EH (cell line): ENCODE measurements at regions not wholly inside any gene's neighbourhood (a gene's known extent, or its start where the extent isn't known, plus 50 kb on each side); places are given as distances from the start of the nearest gene placed in this dataset.
"Not testable (repeated sequence)": the region's sequence is repeated elsewhere in the genome, so short reads cannot be mapped to it uniquely, and the experiment has no call there.

Source experiments
- DNase-seq: peaks from one replicate; pipeline ENCODE4 v3.0.0-alpha.2; 2015; ENCODE audit warnings: low read depth

DNA sequence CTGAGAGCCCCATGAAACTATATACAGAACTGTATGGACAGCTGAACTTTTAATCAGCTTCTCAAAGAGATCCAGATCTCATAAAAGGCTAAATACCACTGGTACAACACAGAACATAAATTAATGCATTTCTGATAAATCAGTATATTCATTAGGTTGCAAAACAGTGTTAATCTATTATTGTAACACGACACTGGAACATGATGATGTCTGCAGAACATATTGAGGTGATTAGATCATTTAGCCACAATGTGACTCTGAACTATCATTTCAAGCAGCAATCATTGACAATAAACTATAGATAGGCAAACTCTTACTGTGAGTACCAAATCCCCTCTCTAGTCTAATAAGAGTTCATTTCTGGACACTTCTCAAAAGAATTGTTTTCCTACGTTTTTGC is 50.3 kb downstream of the GASK1B start:
- no peak for DNase-seq

DNA sequence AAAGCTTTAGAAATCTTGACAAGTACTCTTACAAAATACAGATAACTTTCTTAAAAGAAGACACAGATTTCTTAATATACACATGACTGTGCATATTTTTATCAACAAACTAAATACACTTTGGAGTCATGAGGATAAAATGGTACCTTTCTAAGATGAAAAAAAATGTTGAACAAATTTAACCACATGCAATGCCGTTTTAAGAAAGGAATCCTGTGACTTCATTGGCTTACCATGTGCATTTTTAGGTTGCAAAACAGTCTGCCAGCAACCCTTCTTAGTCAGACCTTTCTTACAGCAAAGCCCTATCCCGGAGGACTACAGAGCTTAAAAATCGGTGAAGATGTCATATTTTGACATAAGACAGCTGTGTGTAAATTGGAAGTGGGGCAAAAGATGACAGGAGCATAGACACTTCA is 51.7 kb downstream of the GASK1B start:
- DNase-seq: peak; percentile 87

DNA sequence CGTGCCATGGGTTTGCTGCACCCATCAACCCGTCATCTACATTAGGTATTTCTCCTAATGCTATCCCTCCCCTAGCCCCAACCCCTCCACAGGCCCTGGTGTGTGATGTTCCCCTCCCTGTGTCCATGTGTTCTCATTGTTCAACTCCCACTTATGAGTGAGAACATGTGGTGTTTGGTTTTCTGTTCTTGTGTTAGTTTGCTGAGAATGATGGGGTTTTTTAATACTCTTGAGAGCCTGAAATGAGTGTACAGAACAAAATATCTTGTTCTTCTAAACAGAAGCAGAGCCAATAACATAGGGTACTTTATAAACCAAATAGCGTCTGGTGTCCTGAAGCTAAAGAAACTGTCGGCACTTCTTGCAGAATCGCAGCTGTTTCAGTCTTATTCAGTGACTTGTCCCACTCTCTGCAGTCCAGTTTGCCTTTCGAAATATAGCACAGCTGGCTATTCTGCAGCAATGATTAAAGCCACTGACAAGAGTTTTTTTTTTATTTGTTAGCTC is 52.1 kb downstream of the GASK1B start:
- not testable (repeated sequence) for DNase-seq

DNA sequence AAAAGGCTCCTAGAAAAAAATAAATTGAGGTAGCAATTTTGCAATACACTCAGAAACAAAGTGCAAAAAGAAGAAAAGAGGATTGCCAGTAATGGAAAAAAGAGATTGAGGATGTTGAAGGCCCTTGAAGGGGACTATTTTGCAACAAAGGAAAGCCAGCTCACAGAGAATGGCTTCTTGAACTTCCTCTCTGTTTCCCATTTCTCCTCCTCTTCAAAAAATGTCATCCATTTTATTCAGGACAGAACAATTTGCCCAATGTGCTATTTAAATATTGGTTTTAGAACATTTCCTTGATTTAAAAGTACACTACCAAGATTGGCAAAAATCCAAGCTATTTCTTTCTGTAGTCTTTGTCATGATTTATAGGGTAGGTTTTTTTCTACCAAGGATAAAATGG is 60.2 kb downstream of the GASK1B start:
- no peak for DNase-seq

DNA sequence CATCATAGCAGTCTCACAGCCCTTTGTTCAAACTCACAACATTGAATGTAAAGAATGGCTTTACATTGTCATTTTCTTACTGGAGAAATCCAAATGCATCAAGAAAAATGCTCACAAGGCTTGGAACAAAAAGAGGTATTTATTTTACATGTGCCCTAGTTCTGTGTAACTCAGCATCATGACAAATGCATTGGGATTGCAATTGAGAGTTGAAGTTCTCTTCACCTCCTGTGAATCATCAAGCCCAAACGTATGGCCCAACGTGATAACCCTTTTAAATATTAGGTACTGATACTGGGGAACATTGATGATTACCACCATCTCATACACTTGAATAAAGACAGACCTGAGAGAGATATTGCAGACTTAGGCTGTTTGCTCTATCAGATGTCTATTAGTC is 61.6 kb downstream of the GASK1B start:
- DNase-seq: no peak

DNA sequence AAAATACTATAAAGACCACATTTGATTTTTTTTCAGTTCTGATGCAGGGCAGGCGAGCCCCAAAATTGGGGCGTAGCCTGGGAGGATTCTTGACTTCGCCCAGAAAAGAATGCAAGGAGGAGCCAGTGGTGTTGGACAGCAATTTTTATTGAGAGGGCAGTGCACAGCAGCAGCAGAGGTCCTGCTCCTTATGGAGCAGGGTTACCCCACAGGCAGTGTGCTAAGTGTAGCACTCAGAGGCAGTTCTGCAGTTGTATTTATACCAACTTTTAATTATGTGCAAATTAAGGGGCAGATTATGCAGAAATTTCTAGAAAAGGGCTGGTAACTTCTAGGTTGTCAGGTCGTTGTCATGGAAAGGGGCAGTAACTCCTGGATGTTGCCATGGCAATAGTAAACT is 69.9 kb downstream of the GASK1B start:
- DNase-seq: no peak

DNA sequence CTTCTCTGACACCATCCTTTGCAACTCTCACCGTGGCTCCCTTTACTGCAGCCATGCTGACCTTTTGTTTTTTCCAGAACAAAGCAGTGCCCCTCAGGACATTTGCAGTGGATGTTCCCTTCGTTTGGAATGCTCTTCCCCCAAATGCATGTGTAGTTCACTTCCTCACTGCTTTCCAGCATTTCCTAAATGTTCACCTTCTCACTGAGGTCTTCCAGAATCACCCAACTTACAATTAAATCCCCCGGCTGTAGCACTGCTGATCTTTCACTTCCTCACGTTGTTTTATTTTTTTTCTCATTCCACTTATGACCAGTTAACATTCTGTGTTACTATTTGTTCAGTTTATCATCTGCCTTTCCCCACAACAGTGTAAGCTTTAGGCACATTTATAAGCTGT is 73.1 kb downstream of the GASK1B start:
- DNase-seq: no peak

DNA sequence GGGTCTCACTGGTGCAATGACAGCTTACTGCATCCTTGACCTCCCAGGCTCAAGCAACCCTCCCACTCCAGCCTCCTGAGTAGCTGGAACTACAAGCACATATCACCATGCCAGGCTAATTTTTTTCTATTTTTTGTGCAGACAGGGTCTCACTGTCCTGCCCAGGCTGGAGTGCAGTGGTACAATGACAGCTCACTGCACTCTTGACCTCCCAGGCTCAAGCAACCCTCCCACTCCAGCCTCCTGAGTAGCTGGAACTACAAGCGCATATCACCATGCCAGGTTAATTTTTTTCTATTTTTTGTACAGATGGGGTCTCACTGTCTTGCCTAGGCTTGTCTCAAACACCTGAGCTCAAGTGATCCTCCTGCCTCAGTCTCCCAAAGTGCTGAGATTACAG is 74.0 kb downstream of the GASK1B start:
- DNase-seq: no peak

DNA sequence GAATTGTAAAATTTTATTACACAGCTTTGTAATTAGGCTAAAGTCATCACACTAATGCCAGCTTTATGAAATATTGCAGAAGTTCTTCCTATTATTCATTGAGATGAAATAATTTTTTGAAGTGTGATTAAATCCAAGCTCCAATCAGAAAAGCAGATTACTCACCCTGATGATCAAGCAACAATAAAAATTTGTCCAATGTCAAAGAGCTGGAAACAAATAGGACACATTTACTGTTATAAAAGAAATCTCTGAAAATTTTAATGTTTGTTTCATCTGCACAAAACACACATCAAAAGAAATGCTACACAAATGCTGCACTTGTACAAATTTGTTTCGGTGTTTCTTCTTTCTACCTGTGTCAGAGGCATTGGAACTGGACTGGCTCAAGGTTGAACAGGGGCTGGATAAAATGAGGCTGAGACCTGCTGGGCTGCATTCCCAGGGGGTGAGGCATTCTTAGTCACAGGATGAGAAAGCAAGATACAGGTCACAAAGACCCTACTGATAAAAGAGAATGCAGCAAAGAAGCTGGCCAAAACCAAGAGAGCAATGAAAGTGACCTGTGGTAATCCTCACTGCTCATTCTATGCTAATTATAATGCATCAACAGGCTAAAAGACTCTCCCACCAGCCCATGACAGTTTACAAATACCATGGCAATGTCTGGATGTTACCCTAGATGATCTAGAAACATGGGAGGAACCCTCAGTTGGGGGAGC is 78.3 kb downstream of the GASK1B start:
- peak; percentile 2 for DNase-seq

DNA sequence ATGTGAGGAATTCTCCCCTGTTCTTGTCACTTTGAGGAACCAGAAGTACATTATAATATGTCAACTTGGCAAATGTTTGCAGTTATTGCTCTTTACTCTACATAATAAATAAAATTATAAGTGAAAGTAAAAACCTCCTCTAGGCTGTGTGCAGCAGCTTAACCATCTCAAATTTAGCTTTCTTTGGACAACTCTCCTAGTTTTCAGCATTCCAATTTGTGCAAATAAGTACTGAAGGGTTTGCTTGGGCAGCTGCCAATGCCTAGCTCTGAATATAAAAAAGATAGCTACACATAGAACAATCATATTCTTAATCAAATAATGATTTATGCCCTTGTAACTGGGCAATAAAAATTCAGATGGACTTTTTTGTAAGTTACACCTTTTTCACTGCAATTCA is 82.5 kb downstream of the GASK1B start:
- peak; percentile 1 for DNase-seq

DNA sequence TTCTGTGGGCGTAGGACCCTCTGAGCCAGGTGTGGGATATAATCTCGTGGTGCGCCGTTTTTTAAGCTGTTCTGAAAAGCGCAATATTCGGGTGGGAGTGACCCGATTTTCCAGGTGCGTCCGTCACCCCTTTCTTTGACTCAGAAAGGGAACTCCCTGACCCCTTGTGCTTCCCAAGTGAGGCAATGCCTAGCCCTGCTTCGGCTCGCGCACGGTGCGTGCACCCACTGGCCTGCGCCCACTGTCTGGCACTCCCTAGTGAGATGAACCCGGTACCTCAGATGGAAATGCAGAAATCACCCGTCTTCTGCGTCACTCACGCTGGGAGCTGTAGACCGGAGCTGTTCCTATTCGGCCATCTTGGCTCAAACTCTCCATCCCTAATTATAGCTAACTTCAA is 82.9 kb downstream of the GASK1B start:
- DNase-seq: not testable (repeated sequence)

DNA sequence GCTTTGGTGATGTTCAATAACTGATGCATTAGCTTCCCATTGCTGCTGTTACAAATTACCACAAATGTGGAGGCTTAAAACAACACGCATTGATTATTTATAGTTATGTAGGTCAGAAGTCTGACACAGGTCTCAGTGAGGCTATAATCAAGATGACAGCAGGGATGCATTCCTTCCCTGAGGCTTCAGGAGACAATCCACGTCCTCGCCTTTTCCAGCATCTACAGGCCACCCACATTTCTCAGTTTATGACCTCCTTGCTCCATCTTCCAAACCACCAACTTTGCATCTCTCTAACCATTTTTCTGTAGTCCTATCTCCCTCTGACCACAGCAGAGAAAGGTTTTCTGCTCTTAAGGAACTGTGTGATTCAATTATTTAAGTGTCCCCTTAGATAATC is 92.5 kb downstream of the GASK1B start:
- DNase-seq: peak; percentile 1

DNA sequence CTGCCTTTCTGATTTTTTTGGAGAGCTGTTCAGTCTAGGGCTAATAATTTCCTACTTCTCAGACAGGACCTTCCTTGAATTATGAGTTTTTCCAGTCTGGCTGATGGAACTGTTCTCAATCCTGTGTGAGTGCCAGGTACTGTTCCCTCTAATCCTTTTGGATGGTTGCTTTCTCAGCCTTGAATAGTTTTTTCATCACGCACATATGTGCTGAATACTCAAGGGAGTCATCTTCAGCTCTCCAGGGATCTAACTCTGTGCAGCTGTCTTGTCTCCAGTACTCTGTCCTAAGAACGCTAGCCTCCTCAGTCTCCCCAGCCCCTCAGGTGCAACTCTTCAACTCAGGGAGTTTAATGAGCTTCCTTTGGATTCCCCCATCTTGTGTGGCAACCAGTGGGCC is 93.2 kb downstream of the GASK1B start:
- DNase-seq: no peak

DNA sequence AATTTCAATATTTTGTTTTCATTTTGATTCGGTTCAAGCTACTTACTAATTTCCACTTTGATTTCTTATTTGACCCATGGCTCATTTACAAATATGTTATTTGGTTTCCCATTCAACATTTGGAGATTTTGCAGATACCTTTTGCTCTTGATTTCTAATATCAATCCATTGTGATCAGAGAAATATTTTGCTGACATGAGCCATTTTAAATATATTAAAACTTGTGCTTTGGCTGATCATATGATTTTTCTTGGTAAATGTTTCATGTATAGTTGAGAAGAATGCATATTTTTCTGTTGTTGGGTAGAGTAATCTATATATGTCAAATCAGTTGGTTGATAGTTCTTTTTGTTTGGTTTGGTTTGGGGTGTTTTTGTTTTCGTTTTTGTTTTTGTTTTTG is 95.0 kb downstream of the GASK1B start:
- DNase-seq: no peak

DNA sequence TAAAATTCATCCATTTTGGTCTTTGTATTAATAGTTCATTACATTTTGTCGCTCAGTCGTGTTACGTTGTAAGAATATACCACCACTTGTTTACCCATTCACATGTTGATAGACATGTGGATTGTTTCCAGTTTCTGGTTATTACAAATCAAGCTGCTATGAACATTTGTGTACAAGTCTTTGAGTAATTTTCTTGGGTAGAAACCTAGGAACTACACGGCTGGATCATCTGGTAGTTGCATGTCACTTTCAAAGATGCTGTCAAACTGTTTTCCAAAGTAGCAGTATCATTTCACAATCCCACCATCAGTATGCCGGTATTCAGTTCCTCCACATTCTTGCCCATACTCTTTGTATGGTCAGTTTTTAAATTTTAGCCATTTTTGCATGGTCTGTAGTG is 98.0 kb downstream of the GASK1B start:
- DNase-seq: no peak

DNA sequence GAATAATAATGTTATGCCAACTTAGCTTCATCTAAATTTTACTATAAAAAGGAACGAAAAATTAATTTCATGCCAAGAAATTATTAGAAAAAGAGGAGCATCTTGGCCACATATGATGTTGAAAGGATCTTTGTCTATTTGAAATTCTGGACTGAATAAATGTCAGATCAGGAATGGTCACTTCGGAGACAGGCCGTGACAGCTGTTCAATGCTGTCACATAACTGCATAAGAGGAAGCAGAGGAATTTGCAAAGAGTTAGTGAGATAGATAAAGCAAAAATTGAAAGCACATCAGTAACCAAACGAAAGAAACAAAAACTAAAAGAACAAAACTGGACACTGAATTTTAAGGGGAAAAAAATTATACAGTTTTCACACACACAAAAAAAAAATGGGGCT is 100.9 kb downstream of the GASK1B start:
- DNase-seq: no peak

DNA sequence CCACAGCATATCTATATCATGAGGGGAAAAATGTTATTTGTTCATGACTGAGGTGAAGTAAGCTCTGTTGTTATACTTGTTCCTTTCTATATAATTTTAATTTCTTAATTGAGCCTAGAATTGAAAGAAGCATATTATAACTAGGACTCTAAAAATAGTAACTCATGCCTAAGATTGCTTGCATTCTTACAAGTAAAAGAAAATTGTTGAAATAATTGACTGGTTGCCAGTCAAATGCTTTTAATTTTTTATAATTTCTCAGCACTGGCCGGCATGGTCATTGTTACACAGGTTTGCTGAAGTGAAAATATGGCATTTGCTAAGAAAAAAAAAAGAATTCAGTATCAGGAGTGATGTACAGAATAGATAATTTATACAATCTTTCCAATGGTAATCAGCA is 104.8 kb downstream of the GASK1B start:
- DNase-seq: peak; percentile 50

DNA sequence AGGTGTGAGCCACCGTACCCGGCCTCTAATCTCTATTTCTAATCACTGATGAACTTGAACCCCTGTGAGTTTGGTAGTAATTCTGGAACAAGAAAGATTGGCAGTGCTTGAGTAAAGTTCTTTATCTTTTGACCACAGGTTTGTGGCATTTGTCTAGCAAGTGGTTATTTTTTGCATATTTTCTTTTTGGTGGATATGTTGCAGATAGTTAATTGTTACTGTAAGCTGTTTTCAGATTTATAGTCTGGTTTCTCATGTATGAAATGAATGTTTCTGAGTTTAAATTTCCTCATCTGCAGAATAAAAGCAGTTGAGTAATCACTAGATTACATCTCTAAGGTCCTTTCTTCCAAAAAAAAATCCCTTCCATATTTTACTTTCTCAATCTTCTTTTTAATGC is 105.2 kb downstream of the GASK1B start:
- peak; percentile 49 for DNase-seq

DNA sequence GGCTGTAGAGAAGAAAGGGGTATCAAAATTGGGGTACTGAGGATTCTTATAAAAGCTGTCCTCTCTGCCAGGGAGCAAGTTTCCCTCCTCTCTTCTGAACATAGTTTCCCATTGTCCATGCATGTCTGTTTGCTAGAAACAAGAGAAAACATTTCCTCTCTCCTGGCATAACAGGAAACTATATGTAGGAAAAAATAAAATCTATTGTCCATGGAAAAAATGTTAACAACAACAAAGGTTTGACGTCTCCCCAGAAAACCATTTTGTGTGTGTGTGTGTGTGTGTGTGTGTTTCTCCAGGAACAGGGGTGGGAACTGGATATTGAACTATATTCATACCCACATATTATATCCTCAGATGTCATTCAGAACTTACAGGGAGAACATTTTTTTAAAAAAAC is 107.2 kb downstream of the GASK1B start:
- no peak for DNase-seq

DNA sequence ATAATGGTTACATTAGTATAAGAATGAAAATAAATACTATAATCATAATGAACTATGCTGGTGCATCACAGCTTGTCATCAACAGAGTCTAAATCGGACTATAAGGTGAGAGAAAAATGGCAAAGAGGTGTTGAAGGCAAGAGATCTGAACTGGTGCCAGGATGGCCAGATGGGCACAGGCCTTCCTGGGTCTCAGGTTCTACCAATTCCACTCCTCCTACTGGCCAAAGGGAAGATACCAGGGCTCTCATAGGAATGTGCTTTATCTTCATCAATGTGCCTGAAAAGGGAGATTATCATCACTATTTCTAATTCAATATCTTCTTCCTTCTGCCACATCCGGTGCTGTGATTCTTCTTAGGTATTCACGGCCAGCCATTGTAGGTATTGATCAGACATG is 107.6 kb downstream of the GASK1B start:
- DNase-seq: peak; percentile 1

DNA sequence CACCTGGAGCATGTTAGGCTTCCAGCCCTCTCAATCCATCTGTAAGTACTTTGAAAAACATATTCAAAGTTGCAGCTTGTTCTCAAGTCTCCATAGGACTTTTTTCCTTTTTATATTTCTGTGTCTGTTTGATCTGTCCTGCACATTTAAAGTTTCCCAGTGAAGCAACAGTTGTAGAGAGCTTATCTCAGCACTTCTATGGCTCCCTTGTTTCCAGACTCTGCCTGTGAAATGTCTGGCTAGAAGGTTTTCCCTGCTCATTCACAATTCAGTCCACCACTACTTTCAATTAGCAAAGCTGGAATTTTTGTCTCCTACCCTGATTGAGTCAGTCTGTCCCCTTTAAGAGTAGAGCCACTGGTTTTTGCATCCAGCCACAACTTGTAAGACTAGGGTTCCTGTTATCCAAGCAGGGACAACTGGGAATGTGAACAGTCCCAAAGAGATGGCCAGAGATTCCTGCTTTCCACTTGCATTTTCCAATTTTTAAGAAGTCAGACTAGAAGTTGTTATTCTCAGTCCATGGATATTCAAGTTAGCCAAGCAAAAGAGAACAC is 116.1 kb downstream of the GASK1B start:
- DNase-seq: no peak

DNA sequence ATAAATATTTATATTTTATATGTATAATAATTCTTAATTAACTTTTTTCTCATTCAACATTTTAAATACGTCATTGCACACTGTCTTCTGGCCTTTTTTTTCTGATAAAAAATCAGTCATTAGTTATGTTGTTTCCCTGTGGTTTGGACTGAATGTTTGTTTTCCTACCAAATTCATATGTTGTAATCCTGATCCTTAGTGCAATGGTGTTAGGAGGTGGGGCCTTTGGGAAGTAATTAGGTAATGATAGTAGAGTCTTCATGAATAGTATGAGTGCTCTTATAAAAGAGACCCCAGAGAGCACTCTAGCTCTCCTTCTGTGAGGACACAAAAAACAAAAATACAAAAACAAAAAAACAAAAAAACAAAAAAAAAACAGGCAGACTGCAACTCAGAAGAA is 117.2 kb downstream of the GASK1B start:
- DNase-seq: no peak

DNA sequence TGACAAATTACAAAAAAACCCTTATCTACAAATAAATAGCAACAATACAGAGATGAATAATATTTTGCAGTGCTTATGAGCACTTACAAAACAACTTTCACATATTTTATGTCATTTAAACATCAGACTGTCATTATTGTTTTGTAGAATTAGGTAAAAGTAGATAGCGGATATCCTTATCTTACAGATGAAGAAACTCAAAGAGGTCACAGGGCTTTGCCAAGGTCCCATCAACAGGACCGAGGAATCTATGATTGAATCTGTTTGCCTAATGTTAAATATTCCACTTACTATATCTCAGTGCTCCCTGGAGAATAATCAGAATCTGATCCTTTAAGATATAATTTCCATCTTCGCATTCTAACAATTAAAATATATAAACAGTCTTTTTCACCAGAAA is 119.0 kb downstream of the GASK1B start:
- no peak for DNase-seq

DNA sequence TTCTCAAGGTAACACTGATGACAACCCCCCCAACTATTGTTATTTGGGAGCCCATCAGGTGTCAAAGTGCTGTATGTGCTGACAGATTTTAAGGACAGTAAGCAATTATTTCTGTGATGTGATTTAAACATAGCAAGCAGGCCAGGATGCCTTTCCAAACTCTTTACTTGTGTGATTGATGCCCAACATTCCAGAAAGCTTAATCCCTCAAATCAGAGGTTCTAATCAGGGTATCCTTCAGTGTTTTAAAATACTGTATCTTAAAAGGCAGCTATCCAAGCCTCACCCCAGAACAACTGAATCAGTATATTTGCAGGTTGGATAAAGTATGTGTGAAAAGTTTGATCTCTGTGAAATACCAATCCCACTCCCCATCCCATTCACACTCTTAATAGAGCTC is 119.7 kb downstream of the GASK1B start:
- no peak for DNase-seq
